BE2C (cell line): ENCODE measurements at regions not wholly inside any gene's neighbourhood (a gene's known extent, or its start where the extent isn't known, plus 50 kb on each side); places are given as distances from the start of the nearest gene placed in this dataset.

Experiments used
- DNase-seq: peaks from one replicate; pipeline ENCODE4 v3.0.0-alpha.2; 2020
- H3K27me3 ChIP-seq: fragments of 250-450 bp; sonication (Bioruptor Pico); 2 replicates; pipeline ENCODE4 v1.5.1; 2020; ENCODE audit warnings: mild to moderate bottlenecking
- H3K36me3 ChIP-seq: fragments of 250-450 bp; sonication (Bioruptor Pico); 2 replicates; pipeline ENCODE4 v1.5.1; 2020; ENCODE audit warnings: mild to moderate bottlenecking
- H3K4me1 ChIP-seq: fragments of 250-450 bp; sonication (Bioruptor Pico); 2 replicates; pipeline ENCODE4 v1.5.1; 2020
- H3K4me3 ChIP-seq: 2 replicates; pipeline ENCODE4 v1.5.1; 2011; ENCODE audit warnings: low read depth, low read length
- H3K9me3 ChIP-seq: fragments of 250-450 bp; sonication (Bioruptor Pico); 2 replicates; pipeline ENCODE4 v1.5.1; 2020
- CTCF ChIP-seq: IDR thresholded peaks from 2 replicates; pipeline ENCODE4 v1.5.1; 2012; ENCODE audit warnings: mild to moderate bottlenecking, low read depth, low read length

GRCh38 chr2:195017890-195018289 lies 639.1 kb upstream of the SLC39A10 start:
- Histone ChIP-seq H3K4me1 (no peaks in the 10 kb centered on the region), H3K36me3 (no peaks in the 10 kb centered on the region), H3K4me3 (no peak overlapping the region), H3K9me3 (no peaks in the 10 kb centered on the region), H3K27me3 (no peaks in the 10 kb centered on the region)
- TF ChIP-seq CTCF, result no peak
- DNase-seq, result no peak

DNA sequence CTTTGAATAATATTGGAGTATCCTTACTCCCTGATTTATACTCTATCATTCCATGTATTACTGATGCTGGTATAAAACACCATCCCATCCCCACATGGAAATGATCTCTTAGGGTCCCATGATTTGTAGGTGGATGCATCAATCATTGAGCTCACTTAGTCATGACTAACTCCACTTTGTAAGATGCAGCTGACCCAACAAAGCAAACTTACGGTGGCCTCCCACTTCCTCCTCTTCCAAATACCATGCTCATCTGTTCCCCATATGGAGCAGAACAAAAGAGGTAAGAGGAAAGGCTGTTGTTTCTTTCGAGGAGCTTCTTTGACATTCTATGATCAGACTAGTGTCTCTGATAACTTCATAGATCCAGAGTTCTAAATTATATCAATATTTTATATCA lies 640.2 kb upstream of the SLC39A10 start:
- DNase-seq, result no peak
- Histone ChIP-seq H3K36me3 (no peaks in the 10 kb centered on the region), H3K27me3 (no peaks in the 10 kb centered on the region), H3K9me3 (no peaks in the 10 kb centered on the region), H3K4me3 (no peak overlapping the region), H3K4me1 (no peaks in the 10 kb centered on the region)
- TF ChIP-seq CTCF, result no peak

DNA sequence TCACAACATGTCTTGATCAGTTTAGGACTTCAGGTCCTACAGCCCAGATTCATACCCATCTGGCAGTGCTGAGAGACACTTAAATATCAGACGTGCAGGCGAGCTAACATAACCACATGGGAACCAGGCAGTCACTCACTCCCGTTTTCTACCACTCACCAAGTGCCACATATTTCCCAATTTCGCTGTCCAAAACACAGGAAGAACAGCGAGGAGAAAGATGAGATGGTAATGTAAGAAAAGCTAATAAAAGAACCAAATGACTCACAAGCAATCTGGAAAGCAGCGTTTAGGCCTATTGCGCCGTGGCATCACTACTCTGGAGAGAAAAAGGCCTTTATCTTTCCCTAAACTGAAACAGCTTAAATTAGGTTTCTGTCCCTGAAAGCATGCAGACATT lies 647.8 kb upstream of the SLC39A10 start:
- no peak for TF ChIP-seq CTCF
- Histone ChIP-seq H3K36me3 (no peaks in the 10 kb centered on the region), H3K27me3 (no peaks in the 10 kb centered on the region), H3K4me3 (no peak overlapping the region), H3K4me1 (no peaks in the 10 kb centered on the region), H3K9me3 (no peaks in the 10 kb centered on the region)
- no peak for DNase-seq

GRCh38 chr2:195006856-195007255 lies 650.2 kb upstream of the SLC39A10 start:
- H3K4me3 ChIP-seq, result no peak overlapping the region
- H3K27me3 ChIP-seq, result no peaks in the 10 kb centered on the region
- H3K4me1 ChIP-seq, result no peaks in the 10 kb centered on the region
- no peaks in the 10 kb centered on the region for H3K9me3 ChIP-seq
- no peaks in the 10 kb centered on the region for H3K36me3 ChIP-seq
- no peak for DNase-seq
- no peak for TF ChIP-seq CTCF

DNA sequence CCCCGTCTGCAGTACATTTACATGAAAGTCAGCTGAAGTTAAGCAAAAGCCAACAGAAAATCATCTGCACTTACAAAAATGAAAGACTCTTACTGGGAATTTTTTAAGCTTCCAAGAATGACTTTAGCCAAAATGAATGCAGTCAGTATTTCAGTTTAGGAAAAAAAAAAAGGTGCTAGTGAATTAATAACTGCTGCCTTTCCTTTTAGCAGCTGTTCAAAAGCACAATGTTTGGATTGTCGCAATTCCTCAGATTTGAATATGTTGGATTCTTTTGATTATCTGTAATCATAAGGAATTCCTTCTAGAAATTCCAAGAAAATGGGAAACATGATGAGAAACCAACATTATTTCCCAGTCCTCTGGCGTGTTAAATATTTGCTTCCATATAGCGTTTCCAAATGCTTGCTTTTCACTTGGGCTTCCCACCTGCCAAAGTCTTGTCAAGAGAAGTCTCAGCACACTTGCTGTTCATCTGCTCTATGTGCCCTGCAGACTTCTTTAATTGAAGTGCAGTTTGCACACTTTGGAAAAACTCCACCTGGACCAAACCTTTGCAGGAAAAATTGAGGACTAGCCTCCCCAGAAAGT lies 653.0 kb upstream of the SLC39A10 start:
- H3K9me3 ChIP-seq, result no peaks in the 10 kb centered on the region
- DNase-seq, result no peak
- no peaks in the 10 kb centered on the region for H3K27me3 ChIP-seq
- no peaks in the 10 kb centered on the region for H3K4me1 ChIP-seq
- no peak overlapping the region for H3K4me3 ChIP-seq
- no peaks in the 10 kb centered on the region for H3K36me3 ChIP-seq
- no peak for TF ChIP-seq CTCF

DNA sequence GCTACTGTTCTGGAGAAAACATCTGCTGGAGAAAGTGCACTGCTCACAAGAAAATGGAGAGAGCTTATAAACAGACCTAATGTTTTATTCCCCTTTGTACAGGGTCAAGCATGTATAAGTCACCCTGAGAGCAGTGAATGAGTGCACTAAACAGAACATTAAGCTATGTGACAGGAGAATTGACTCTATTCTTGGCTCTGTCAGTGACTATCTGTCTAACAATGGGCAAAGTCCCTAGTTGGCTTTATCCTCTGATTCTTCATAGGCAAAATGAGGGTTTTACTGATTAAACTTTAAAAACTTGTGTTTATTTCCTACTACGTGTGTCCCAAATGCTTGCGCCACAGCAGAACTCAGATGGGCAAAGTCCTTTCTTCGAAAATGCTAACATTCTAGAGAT lies 655.1 kb upstream of the SLC39A10 start:
- DNase-seq, result no peak
- Histone ChIP-seq H3K36me3 (no peaks in the 10 kb centered on the region), H3K4me1 (no peaks in the 10 kb centered on the region), H3K27me3 (no peaks in the 10 kb centered on the region), H3K4me3 (no peak overlapping the region), H3K9me3 (no peaks in the 10 kb centered on the region)
- no peak for TF ChIP-seq CTCF
